OCI-LY1 (cell line): ENCODE measurements at regions not wholly inside any gene's neighbourhood (a gene's known extent, or its start where the extent isn't known, plus 50 kb on each side); places are given as distances from the start of the nearest gene placed in this dataset.

Experiments
- H2AFZ ChIP-seq: fragments of 200-600 bp; sonication (generic), shearing (Covaris generic); 2 replicates; pipeline ENCODE4 v1.6.0; 2014; ENCODE audit warnings: antibody characterized with exemption, mild to moderate bottlenecking, low read length
- H3F3A ChIP-seq: fragments of 200-600 bp; sonication (generic), shearing (Covaris generic); 2 replicates; pipeline ENCODE4 v1.6.0; 2014; ENCODE audit warnings: mild to moderate bottlenecking, antibody characterized with exemption, low read length, moderate library complexity; ENCODE audit not compliant: insufficient read depth
- H3K27ac ChIP-seq: fragments of 200-600 bp; sonication (generic); 2 replicates; pipeline ENCODE4 v1.5.1; 2014; ENCODE audit warnings: low read length, mixed run types, mild to moderate bottlenecking, low read depth; ENCODE audit not compliant: poor library complexity, severe bottlenecking
- H3K27me3 ChIP-seq: fragments of 200-600 bp; sonication (generic); 2 replicates; pipeline ENCODE4 v1.6.0; 2014; ENCODE audit warnings: antibody characterized with exemption, mild to moderate bottlenecking, low read length, moderate library complexity; ENCODE audit not compliant: insufficient read depth
- H3K36me3 ChIP-seq: fragments of 200-600 bp; sonication (generic); 2 replicates; pipeline ENCODE4 v1.6.1; 2014; ENCODE audit warnings: mild to moderate bottlenecking, antibody characterized with exemption, low read length, moderate library complexity, mixed read lengths; ENCODE audit not compliant: insufficient read depth
- H3K4me1 ChIP-seq: fragments of 200-600 bp; sonication (generic); 2 replicates; pipeline ENCODE4 v1.5.1; 2014; ENCODE audit warnings: mild to moderate bottlenecking, low read length, moderate library complexity; ENCODE audit not compliant: insufficient read depth, severe bottlenecking
- H3K4me2 ChIP-seq: fragments of 200-600 bp; sonication (generic), shearing (Covaris generic); 2 replicates; pipeline ENCODE4 v1.6.1; 2014; ENCODE audit warnings: low read length
- H3K4me3 ChIP-seq: fragments of 200-600 bp; sonication (generic); 2 replicates; pipeline ENCODE4 v1.5.1; 2014; ENCODE audit warnings: low read length, low read depth, mild to moderate bottlenecking, mixed read lengths; ENCODE audit not compliant: poor library complexity, severe bottlenecking
- H3K79me2 ChIP-seq: fragments of 200-600 bp; shearing (Covaris generic); 2 replicates; pipeline ENCODE4 v1.6.1; 2016; ENCODE audit warnings: mixed run types, low read length, mixed read lengths; ENCODE audit not compliant: insufficient read depth
- H3K9ac ChIP-seq: fragments of 200-600 bp; sonication (generic), shearing (Covaris generic); 2 replicates; pipeline ENCODE4 v1.6.1; 2014; ENCODE audit warnings: mild to moderate bottlenecking, low read length, mixed read lengths
- H3K9me2 ChIP-seq: fragments of 200-600 bp; sonication (generic), shearing (Covaris generic); 2 replicates; pipeline ENCODE4 v1.6.1; 2014; ENCODE audit warnings: low read depth, mild to moderate bottlenecking, low read length, mixed read lengths
- H3K9me3 ChIP-seq: fragments of 200-600 bp; shearing (Covaris generic); 2 replicates; pipeline ENCODE4 v1.6.1; 2014; ENCODE audit warnings: low read length, mixed read lengths
- H4K20me1 ChIP-seq: fragments of 200-600 bp; sonication (generic), shearing (Covaris generic); 2 replicates; pipeline ENCODE4 v1.6.0; 2016; ENCODE audit warnings: mild to moderate bottlenecking, low read length; ENCODE audit not compliant: insufficient read depth
- CTCF ChIP-seq: fragments of 200-600 bp; sonication (generic), shearing (Covaris generic); IDR thresholded peaks from 2 replicates; pipeline ENCODE4 v1.5.1; 2017; ENCODE audit warnings: mild to moderate bottlenecking, antibody characterized with exemption, low read length, moderate library complexity, mixed read lengths
- EZH2 ChIP-seq: fragments of 200-600 bp; sonication (generic), shearing (Covaris generic); IDR thresholded peaks from 2 replicates; pipeline ENCODE4 v1.8.0; 2017; ENCODE audit warnings: borderline replicate concordance, mixed run types, mild to moderate bottlenecking, antibody characterized with exemption, low read length, moderate library complexity, mixed read lengths

- Histone ChIP-seq H3K36me3 (no peaks in the 10 kb centered on the region), H3K27ac (no peak overlapping the region), H3K4me3 (no peak overlapping the region), H3K9me2 (no peaks in the 10 kb centered on the region), H3K9ac (no peak overlapping the region), H3K4me1 (no peaks in the 10 kb centered on the region), H3K9me3 (no peaks in the 10 kb centered on the region), H3K4me2 (no peak overlapping the region), H4K20me1 (no peaks in the 10 kb centered on the region), H2AFZ (no peak overlapping the region), H3F3A (no peaks in the 10 kb centered on the region), H3K79me2 (no peaks in the 10 kb centered on the region), H3K27me3 (peaks cover 9% of the 10 kb centered on the region; the same call in 1 of the 2 replicates)
- peak; percentile 42; the same call in 1 of the 2 replicates for TF ChIP-seq CTCF
- no peak for TF ChIP-seq EZH2
Observed at GRCh38 chr5:176744584-176744965, 65.8 kb upstream of the UNC5A start.

GRCh38 chr5:176747670-176748072 is 62.7 kb upstream of the UNC5A start:
- H3K4me3 ChIP-seq: no peak overlapping the region
- H3K4me2 ChIP-seq: no peak overlapping the region
- H3K79me2 ChIP-seq: no peaks in the 10 kb centered on the region
- H3K27ac ChIP-seq: no peak overlapping the region
- H3K9me2 ChIP-seq: no peaks in the 10 kb centered on the region
- H2AFZ ChIP-seq: no peak overlapping the region
- TF ChIP-seq EZH2 (no peak), CTCF (no peak)
- H3K27me3 ChIP-seq: peaks cover 4% of the 10 kb centered on the region; the same call in 1 of the 2 replicates
- no peaks in the 10 kb centered on the region for H3F3A ChIP-seq
- no peaks in the 10 kb centered on the region for H4K20me1 ChIP-seq
- no peak overlapping the region for H3K9ac ChIP-seq
- H3K9me3 ChIP-seq: no peaks in the 10 kb centered on the region
- H3K36me3 ChIP-seq: no peaks in the 10 kb centered on the region
- H3K4me1 ChIP-seq: no peaks in the 10 kb centered on the region

GRCh38 chr5:176748073-176748966 is 62.0 kb upstream of the UNC5A start:
- H3F3A ChIP-seq: no peaks in the 10 kb centered on the region
- H2AFZ ChIP-seq: no peak overlapping the region
- H3K27me3 ChIP-seq: peaks cover 4% of the 10 kb centered on the region; the same call in 1 of the 2 replicates
- no peaks in the 10 kb centered on the region for H4K20me1 ChIP-seq
- no peak overlapping the region for H3K9ac ChIP-seq
- H3K9me3 ChIP-seq: no peaks in the 10 kb centered on the region
- H3K4me1 ChIP-seq: no peaks in the 10 kb centered on the region
- H3K79me2 ChIP-seq: no peaks in the 10 kb centered on the region
- H3K27ac ChIP-seq: no peak overlapping the region
- H3K4me2 ChIP-seq: no peak overlapping the region
- H3K9me2 ChIP-seq: no peaks in the 10 kb centered on the region
- no peaks in the 10 kb centered on the region for H3K36me3 ChIP-seq
- TF ChIP-seq CTCF (no peak), EZH2 (no peak)
- H3K4me3 ChIP-seq: no peak overlapping the region
